ENCODE measurements at regions not wholly inside any gene's neighbourhood (a gene's known extent, or its start where the extent isn't known, plus 50 kb on each side); places are given as distances from the start of the nearest gene placed in this dataset.

- Histone ChIP-seq H3K4me1 (ENCODE audit: control insufficient read depth, insufficient read depth, low read length, unreplicated experiment) (peaks cover 16% of the 10 kb centered on the region), H3K4me3 (ENCODE audit: low read depth, low read length) (no peak overlapping the region), H3K27me3 (ENCODE audit: insufficient read depth, low read length) (no peaks in the 10 kb centered on the region), H3K36me3 (ENCODE audit: insufficient read depth, low read length) (no peaks in the 10 kb centered on the region), H3K27ac (ENCODE audit: low read depth, low read length) (no peak overlapping the region), H3K79me2 (ENCODE audit: control insufficient read depth, insufficient read depth, low read length, unreplicated experiment) (no peaks in the 10 kb centered on the region), H2AFZ (ENCODE audit: low read length, unreplicated experiment) (no peak overlapping the region)
Measured at GRCh38 chr15:39115379-39116057, 465.4 kb upstream of the THBS1 start.

- Histone ChIP-seq H3K36me3 (ENCODE audit: insufficient read depth, low read length) (no peaks in the 10 kb centered on the region), H3K4me3 (ENCODE audit: low read depth, low read length) (peak overlapping the region; percentile 17; the same call in 1 of the 2 replicates)
Measured at GRCh38 chr15:39118510-39118909, 462.4 kb upstream of the THBS1 start.

GRCh38 chr15:39124155-39124552, 456.7 kb upstream of the THBS1 start:
- Histone ChIP-seq H3K27me3 (ENCODE audit: insufficient read depth, low read length) (no peaks in the 10 kb centered on the region), H3K4me3 (ENCODE audit: low read depth, low read length) (peak overlapping the region; percentile 59), H3K4me1 (ENCODE audit: control insufficient read depth, insufficient read depth, low read length, unreplicated experiment) (peaks cover 52% of the 10 kb centered on the region), H2AFZ (ENCODE audit: low read length, unreplicated experiment) (peak overlapping the region; percentile 96), H3K36me3 (ENCODE audit: insufficient read depth, low read length) (no peaks in the 10 kb centered on the region), H3K79me2 (ENCODE audit: control insufficient read depth, insufficient read depth, low read length, unreplicated experiment) (no peaks in the 10 kb centered on the region), H3K27ac (ENCODE audit: low read depth, low read length) (peak overlapping the region; percentile 92)

More at GRCh38 chr15:39118510-39118909, 462.4 kb upstream of the THBS1 start:
- Histone ChIP-seq H3K27ac (ENCODE audit: low read depth, low read length) (peak overlapping the region; percentile 89), H3K4me1 (ENCODE audit: control insufficient read depth, insufficient read depth, low read length, unreplicated experiment) (peaks cover 17% of the 10 kb centered on the region), H3K27me3 (ENCODE audit: insufficient read depth, low read length) (no peaks in the 10 kb centered on the region), H3K79me2 (ENCODE audit: control insufficient read depth, insufficient read depth, low read length, unreplicated experiment) (no peaks in the 10 kb centered on the region), H2AFZ (ENCODE audit: low read length, unreplicated experiment) (peak overlapping the region; percentile 58)

- H3K4me3 ChIP-seq (ENCODE audit: low read depth, low read length), result peak overlapping the region; percentile 59
- H3K4me1 ChIP-seq (ENCODE audit: control insufficient read depth, insufficient read depth, low read length, unreplicated experiment), result peaks cover 56% of the 10 kb centered on the region
- peak overlapping the region; percentile 96 for H2AFZ ChIP-seq (ENCODE audit: low read length, unreplicated experiment)
- H3K36me3 ChIP-seq (ENCODE audit: insufficient read depth, low read length), result no peaks in the 10 kb centered on the region
- no peaks in the 10 kb centered on the region for H3K79me2 ChIP-seq (ENCODE audit: control insufficient read depth, insufficient read depth, low read length, unreplicated experiment)
- H3K27ac ChIP-seq (ENCODE audit: low read depth, low read length), result peak overlapping the region; percentile 92
- H3K27me3 ChIP-seq (ENCODE audit: insufficient read depth, low read length), result no peaks in the 10 kb centered on the region
Measured at GRCh38 chr15:39124553-39125171, 456.2 kb upstream of the THBS1 start.

GRCh38 chr15:39125226-39125625, 455.7 kb upstream of the THBS1 start:
- Histone ChIP-seq H3K79me2 (ENCODE audit: control insufficient read depth, insufficient read depth, low read length, unreplicated experiment) (no peaks in the 10 kb centered on the region), H3K4me1 (ENCODE audit: control insufficient read depth, insufficient read depth, low read length, unreplicated experiment) (peaks cover 61% of the 10 kb centered on the region), H2AFZ (ENCODE audit: low read length, unreplicated experiment) (peak overlapping the region; percentile 96), H3K27me3 (ENCODE audit: insufficient read depth, low read length) (no peaks in the 10 kb centered on the region), H3K27ac (ENCODE audit: low read depth, low read length) (peak overlapping the region; percentile 92), H3K36me3 (ENCODE audit: insufficient read depth, low read length) (no peaks in the 10 kb centered on the region), H3K4me3 (ENCODE audit: low read depth, low read length) (peak overlapping the region; percentile 59; the same call in 1 of the 2 replicates)

GRCh38 chr15:39125904-39126303, 455.0 kb upstream of the THBS1 start:
- H3K27me3 ChIP-seq (ENCODE audit: insufficient read depth, low read length), result no peaks in the 10 kb centered on the region
- no peaks in the 10 kb centered on the region for H3K36me3 ChIP-seq (ENCODE audit: insufficient read depth, low read length)
- no peak overlapping the region for H3K4me3 ChIP-seq (ENCODE audit: low read depth, low read length)
- peaks cover 68% of the 10 kb centered on the region for H3K4me1 ChIP-seq (ENCODE audit: control insufficient read depth, insufficient read depth, low read length, unreplicated experiment)
- H2AFZ ChIP-seq (ENCODE audit: low read length, unreplicated experiment), result no peak overlapping the region
- no peaks in the 10 kb centered on the region for H3K79me2 ChIP-seq (ENCODE audit: control insufficient read depth, insufficient read depth, low read length, unreplicated experiment)
- H3K27ac ChIP-seq (ENCODE audit: low read depth, low read length), result peak overlapping the region; percentile 92

GRCh38 chr15:39127151-39127790, 453.6 kb upstream of the THBS1 start:
- H2AFZ ChIP-seq (ENCODE audit: low read length, unreplicated experiment), result peak overlapping the region; percentile 58
- H3K27me3 ChIP-seq (ENCODE audit: insufficient read depth, low read length), result no peaks in the 10 kb centered on the region
- H3K4me1 ChIP-seq (ENCODE audit: control insufficient read depth, insufficient read depth, low read length, unreplicated experiment), result peaks cover 82% of the 10 kb centered on the region

GRCh38 chr15:39127925-39128617, 452.8 kb upstream of the THBS1 start:
- Histone ChIP-seq H3K36me3 (ENCODE audit: insufficient read depth, low read length) (no peaks in the 10 kb centered on the region), H3K4me1 (ENCODE audit: control insufficient read depth, insufficient read depth, low read length, unreplicated experiment) (peaks cover 90% of the 10 kb centered on the region), H3K79me2 (ENCODE audit: control insufficient read depth, insufficient read depth, low read length, unreplicated experiment) (no peaks in the 10 kb centered on the region), H3K27me3 (ENCODE audit: insufficient read depth, low read length) (no peaks in the 10 kb centered on the region), H3K27ac (ENCODE audit: low read depth, low read length) (peak overlapping the region; percentile 97), H3K4me3 (ENCODE audit: low read depth, low read length) (peak overlapping the region; percentile 37), H2AFZ (ENCODE audit: low read length, unreplicated experiment) (no peak overlapping the region)

More at GRCh38 chr15:39127151-39127790, 453.6 kb upstream of the THBS1 start:
- Histone ChIP-seq H3K4me3 (ENCODE audit: low read depth, low read length) (0 out of 2 replicates have a peak overlapping the region, but pooled peaks have one; percentile 37), H3K27ac (ENCODE audit: low read depth, low read length) (peak overlapping the region; percentile 97), H3K79me2 (ENCODE audit: control insufficient read depth, insufficient read depth, low read length, unreplicated experiment) (no peaks in the 10 kb centered on the region), H3K36me3 (ENCODE audit: insufficient read depth, low read length) (no peaks in the 10 kb centered on the region)

- Histone ChIP-seq H3K4me1 (ENCODE audit: control insufficient read depth, insufficient read depth, low read length, unreplicated experiment) (peaks cover 93% of the 10 kb centered on the region), H3K27ac (ENCODE audit: low read depth, low read length) (peak overlapping the region; percentile 97), H3K36me3 (ENCODE audit: insufficient read depth, low read length) (no peaks in the 10 kb centered on the region), H3K4me3 (ENCODE audit: low read depth, low read length) (peak overlapping the region; percentile 37; the same call in 1 of the 2 replicates), H3K79me2 (ENCODE audit: control insufficient read depth, insufficient read depth, low read length, unreplicated experiment) (no peaks in the 10 kb centered on the region), H2AFZ (ENCODE audit: low read length, unreplicated experiment) (no peak overlapping the region), H3K27me3 (ENCODE audit: insufficient read depth, low read length) (no peaks in the 10 kb centered on the region)
Measured at GRCh38 chr15:39128746-39129145, 452.1 kb upstream of the THBS1 start.

- peak overlapping the region; percentile 97 for H3K27ac ChIP-seq (ENCODE audit: low read depth, low read length)
- H3K4me1 ChIP-seq (ENCODE audit: control insufficient read depth, insufficient read depth, low read length, unreplicated experiment), result peaks cover 75% of the 10 kb centered on the region
- H3K79me2 ChIP-seq (ENCODE audit: control insufficient read depth, insufficient read depth, low read length, unreplicated experiment), result no peaks in the 10 kb centered on the region
Measured at GRCh38 chr15:39130556-39131379, 450.1 kb upstream of the THBS1 start.

More at GRCh38 chr15:39130556-39131379, 450.1 kb upstream of the THBS1 start:
- H2AFZ ChIP-seq (ENCODE audit: low read length, unreplicated experiment), result no peak overlapping the region
- H3K36me3 ChIP-seq (ENCODE audit: insufficient read depth, low read length), result no peaks in the 10 kb centered on the region
- H3K4me3 ChIP-seq (ENCODE audit: low read depth, low read length), result no peak overlapping the region
- H3K27me3 ChIP-seq (ENCODE audit: insufficient read depth, low read length), result no peaks in the 10 kb centered on the region

All from ACC112 (cell line).